ENCODE measurements at regions not wholly inside any gene's neighbourhood (a gene's known extent, or its start where the extent isn't known, plus 50 kb on each side); places are given as distances from the start of the nearest gene placed in this dataset.

GRCh38 chr11:92907671-92908070, 61.8 kb upstream of the MTNR1B start:
- TF ChIP-seq, protein P1, sequence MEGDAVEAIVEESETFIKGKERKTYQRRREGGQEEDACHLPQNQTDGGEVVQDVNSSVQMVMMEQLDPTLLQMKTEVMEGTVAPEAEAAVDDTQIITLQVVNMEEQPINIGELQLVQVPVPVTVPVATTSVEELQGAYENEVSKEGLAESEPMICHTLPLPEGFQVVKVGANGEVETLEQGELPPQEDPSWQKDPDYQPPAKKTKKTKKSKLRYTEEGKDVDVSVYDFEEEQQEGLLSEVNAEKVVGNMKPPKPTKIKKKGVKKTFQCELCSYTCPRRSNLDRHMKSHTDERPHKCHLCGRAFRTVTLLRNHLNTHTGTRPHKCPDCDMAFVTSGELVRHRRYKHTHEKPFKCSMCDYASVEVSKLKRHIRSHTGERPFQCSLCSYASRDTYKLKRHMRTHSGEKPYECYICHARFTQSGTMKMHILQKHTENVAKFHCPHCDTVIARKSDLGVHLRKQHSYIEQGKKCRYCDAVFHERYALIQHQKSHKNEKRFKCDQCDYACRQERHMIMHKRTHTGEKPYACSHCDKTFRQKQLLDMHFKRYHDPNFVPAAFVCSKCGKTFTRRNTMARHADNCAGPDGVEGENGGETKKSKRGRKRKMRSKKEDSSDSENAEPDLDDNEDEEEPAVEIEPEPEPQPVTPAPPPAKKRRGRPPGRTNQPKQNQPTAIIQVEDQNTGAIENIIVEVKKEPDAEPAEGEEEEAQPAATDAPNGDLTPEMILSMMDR (IDR thresholded peaks at IDR 0.05): no peak
- TF ChIP-seq POLR2A (IDR thresholded peaks at IDR 0.05): no peak
- TF ChIP-seq POLR2AphosphoS5 (IDR thresholded peaks at IDR 0.05): no peak

Measured in upper lobe of left lung (tissue), 4 donors.